CD4-positive, alpha-beta T cell treated with Interleukin-1 beta for 1 hour (primary cell): ENCODE measurements at regions not wholly inside any gene's neighbourhood (a gene's known extent, or its start where the extent isn't known, plus 50 kb on each side); places are given as distances from the start of the nearest gene placed in this dataset.
"Not testable (repeated sequence)": the region's sequence is repeated elsewhere in the genome, so short reads cannot be mapped to it uniquely, and the experiment has no call there.

ENCODE experiments used
- DNase-seq, 2 donors: peaks; one replicate each; pipeline ENCODE4 v3.0.0-alpha.2; 2020 to 2022

DNA sequence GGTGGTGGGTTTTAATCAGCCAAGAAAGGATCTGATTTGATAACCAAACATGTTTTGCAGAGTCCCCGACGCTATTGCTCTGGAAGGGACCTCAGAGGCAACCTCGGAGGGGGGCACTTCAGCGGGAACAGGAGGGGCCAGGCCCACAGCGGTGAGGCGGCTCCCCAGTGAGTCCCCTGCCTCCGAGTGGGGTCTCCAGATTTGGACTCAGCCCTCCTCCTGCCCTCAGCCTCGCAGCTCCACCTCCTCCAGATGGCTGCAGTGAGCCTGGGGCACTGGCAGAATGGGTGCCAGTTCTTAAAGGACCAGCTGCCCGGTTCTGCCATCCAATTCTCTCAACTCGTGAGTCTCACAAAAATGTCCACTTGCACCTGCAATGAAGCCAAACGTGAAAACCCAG, 61.0 kb upstream of the NANOS1 start:
- no peak for DNase-seq

DNA sequence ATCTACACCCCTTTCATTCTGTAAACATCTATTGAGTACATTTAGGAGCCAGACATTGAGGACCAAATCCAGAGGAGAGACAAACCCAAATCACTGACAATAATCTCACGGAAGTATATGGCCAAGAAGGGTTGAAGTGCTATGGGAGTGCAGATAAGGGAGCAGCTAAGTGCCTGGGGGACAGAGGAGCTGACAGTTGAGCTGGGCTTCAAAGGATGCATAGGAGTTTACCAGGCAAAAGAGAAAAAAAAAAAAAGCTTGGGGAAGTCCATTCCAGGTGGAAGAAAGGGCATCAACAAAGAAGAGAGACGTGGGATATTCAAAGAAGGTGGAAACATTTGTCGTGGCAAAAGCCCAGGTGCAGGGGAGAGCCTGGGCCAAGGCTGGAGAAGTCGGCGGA, 60.5 kb upstream of the NANOS1 start:
- no peak for DNase-seq

DNA sequence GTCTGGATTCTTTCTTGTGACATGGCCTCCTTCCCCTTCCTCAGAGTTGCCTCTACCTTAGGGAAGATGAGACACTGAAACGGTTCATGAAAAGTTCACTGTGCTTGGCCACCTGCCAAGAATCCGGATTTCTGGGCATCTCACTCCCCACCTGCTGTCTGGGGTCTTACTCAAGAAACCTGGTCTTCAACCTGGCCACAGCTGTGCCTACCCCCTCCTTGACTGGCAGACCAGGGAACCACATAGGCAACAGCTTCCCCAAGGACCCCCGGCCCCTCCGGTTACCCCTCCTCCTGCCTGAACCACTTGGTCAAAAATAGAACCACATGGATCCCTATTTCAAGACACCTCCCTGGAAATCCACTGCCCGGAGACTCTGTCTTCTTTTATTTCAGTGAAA, 58.7 kb upstream of the NANOS1 start:
- no peak for DNase-seq

DNA sequence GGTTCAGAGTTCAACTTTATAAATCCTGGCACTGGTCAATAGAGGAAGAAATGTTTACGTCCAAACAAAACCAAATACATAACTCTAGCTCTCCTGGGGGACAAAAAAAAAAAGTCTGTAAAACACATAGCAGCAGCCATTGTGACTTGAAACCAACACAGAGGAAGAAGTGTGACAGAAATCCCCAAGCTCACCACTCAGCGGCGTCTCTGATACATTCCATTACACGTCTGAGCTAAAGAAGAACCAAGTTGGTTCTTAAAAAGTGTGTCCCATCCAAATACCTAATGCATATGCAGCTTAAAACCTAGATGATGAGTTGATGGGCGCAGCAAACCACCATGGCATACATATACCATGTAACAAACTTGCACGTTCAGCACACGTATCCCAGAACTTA, 58.3 kb upstream of the NANOS1 start:
- no peak for DNase-seq

DNA sequence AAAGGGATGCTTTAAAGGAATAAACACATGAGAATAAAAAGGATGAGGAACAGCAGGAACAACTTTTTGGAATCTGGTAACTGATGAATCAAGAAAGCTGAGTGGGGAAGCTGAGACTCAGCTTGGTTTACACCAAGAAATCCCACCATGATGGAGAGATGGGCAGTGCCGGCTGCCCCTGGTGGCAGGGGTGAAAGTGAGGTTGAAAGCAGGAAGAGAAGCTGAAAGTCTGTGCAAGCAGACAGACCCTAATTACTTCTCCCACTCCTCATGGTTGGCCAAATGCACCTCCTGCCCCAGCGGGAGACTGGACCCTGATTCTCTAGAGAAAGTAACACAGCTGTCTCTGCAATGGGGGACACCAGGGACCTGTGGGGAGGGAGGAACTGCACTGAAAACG, 57.6 kb upstream of the NANOS1 start:
- DNase-seq, result no peak

DNA sequence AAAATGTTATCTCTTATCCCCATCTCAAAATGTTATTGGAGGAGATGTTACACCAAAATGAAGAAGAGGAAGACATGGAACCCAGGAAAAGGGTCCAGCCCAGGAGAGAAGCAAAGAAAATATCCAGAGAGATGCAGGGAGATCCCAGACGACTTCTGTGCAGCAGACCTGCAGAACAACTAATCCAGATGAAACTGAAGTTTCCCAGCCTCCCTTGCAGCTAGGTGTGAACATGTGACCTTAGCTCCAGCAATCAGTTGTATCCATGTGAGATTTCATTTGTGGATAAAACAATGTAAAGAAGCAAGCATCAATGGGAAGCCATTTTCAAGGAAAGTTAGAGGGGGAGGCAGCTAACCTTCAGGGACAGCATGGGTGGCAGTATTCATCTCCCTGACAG, 55.8 kb upstream of the NANOS1 start:
- no peak for DNase-seq

DNA sequence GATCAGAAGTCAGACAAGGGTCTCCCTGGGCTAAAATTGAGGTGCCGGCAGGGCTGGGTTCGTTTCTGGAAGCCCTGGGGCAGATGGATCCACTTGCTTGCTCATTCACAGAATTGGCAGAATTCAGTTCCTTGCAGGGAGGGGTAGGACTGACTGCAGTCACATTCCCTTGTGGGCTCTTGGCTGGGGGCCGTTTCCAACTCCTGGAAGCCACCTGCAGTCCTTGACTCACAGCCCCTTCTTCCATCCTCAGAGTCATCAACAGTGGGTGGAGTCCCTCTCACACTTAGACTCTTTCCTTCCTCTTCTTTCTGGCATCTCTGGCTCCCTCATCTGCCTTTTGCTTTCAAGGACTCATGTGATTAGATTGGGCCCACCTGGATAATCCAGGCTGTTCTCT, 54.6 kb upstream of the NANOS1 start:
- DNase-seq, result no peak

DNA sequence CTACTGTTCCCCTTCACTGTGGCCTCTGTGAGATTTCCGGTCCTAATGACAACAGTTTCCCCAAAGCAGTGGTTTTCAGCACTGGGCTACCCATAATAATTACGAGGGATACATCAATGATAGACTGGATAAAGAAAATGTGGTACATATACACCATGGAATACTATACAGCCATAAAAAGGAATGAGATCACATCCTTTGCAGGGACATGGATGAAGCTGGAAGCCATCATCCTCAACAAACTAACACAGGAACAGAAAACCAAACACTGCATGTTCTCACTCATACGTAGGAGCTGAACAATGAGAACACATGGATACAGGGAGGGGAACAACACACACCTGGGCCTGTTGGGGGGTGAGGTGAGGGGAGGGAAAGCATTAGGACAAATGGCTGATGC, 53.3 kb upstream of the NANOS1 start:
- DNase-seq, result not testable (repeated sequence)

DNA sequence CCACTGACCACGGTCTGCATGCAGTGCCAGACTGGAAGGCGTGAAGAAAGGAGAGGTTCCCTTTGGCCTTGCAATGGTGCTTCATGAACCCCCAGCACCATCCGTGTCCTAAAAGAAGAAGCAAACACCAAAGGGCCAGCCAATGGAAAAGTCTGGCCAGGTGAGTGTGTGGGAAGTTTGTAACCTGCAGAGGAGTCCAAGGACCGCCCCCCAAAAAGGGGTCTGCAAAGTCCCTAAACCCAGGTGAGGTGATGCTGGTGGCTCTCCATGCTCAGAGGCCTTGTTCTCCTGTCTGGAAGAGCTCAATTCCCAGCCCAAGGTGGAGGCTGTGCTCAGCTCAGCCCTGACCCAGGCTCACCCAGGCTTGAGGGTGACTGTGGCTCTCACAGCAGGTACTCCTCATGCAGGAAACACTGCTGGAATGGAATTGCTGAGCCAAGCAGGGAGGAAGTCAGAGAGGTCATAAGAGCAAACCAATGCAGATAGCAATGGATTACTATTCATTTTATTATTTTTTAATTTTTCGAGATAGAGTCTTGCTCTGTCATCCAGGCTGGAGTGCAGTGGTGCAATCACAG, 52.4 kb upstream of the NANOS1 start:
- DNase-seq, result no peak

DNA sequence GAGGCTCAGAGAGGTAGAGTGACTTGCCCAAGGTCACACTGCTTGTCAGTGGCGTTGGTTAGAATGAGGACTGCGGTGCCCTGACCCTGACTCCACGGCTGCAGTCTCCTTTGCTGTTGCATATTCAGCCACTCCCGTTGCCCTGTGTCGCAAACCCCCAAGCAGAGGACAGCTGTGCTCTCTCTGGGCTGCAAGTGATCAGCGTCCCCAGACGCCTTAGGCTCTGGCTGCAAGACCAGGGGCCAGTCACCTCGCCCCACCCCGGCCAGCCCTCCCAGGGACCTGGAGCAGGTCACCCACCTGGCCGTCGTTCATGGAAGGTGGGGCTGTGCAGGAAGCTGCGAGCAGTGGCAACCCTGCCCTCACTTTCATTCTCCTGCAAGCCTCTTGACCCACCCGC, 51.7 kb upstream of the NANOS1 start:
- DNase-seq, result no peak

DNA sequence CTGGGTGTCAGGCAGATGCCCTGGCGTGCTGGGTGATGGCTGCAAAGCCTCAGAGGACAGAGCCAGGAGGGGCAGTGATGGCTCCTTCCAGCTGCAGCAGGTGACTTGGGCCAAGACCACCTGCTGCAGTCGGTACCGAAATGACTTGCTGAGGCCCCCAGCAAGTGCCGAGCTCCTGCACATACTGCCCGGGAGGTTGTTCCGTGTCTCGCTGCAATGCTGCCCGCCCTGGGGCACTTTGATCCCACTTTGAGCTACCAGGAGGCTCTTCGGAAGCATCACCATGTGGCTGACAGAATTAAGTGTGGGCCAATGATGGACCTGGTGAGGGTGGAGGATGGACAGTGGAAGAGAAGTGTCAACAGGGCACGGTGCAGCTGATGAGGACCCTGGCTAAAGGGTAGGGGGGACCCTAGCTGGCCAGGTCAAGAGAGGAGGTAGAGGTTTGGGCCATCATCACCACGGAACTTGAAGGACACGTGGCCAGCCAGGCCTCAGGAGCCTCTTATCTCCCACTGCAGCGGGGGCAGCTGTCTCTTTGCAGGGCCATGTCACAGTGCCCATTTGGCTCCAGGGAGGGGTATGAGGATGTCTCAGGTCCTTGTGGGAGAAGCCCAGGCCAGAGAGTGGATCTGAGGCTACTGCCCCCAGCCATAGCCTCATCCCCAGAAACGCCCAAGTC, 51.1 kb upstream of the NANOS1 start:
- DNase-seq, result no peak

DNA sequence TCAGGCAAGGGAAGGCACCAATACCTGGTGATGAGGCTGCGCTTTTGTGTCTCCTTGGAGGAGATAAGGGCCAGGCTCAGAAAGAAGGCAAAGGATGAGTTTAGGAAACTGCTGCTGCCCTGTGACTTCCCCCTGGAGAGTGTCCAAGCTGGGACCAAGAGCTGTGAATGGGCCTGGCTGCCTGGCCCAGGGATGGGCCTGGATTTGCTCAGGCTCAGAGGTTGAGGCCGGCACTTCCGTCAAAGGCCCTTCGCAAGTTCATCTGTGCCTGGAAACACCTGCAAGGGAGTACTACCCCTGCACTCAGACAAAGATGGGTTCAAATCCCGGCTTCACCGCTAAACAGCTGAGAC, 50.5 kb upstream of the NANOS1 start:
- DNase-seq, result no peak

DNA sequence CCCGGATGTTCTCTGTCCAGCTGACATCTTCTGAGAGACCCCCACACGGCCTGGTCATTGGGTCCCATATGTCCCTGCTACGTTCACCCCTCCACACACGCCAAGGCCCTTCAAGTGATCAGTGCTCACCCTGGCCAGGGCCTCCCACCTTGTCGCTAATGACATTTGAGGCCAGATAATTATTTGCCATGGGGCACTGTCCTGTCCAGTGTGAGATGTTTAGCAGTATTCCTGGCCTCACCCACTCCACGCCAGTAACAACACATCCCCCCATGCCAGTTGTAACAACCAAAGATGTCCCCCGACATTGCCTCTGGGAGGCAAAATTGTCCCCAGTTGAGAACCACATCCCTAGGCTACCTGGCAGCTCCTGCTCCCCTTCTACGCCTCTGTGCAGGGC, 49.9 kb upstream of the NANOS1 start:
- no peak for DNase-seq
